ENCODE measurements at regions not wholly inside any gene's neighbourhood (a gene's known extent, or its start where the extent isn't known, plus 50 kb on each side); places are given as distances from the start of the nearest gene placed in this dataset.
"Not testable (repeated sequence)": the region's sequence is repeated elsewhere in the genome, so short reads cannot be mapped to it uniquely, and the experiment has no call there.

DNA sequence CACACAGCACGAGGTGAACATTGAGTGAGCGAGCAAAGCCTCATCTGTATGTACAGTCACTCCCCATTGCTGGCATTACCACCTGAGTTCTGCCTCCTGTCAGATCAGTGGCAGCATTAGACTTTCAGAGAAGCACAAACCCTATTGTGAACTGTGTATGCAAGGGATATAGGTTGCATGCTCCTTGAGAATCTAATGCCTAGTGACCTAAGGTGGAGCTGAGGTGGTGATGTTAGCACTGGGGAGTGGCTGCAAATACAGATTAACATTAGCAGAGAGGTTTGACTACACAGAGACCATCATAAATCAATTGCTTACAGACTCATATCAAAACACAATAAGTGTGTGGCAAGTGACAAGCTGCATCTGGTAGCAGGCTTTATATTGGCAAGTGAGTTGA, 262.5 kb upstream of the ANO5 start:
- DNase-seq (ENCODE audit: low spot score), result no peak

DNA sequence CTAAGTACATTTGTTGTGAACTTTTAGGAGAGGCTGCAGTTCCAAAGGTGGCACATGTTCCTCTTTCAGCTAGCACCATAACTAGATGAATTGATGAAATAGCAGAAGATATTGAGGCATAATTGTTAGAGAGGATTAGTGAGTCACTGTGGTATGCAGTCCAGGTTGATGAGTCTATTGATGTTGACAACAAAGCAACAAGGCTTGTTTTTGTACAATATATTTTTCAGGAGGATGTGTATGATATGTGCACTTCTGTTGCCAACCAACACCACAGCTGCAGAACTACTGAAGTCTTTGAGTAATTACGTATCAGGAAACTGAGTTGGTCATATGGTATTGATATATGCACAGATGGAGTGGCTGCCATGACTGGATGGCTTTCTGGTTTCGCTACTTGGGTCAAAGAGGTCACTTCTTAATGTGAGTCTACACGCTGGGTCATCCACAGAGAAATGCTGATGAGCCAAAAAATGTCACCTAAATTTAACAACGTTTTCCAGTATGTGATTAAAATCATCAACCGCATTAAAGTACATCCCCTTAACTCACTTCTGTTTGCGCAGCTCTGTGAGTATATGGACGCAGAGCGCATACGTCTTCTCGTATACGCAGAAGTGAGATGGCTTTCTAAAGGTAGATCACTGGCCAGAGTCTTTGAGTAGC, 261.3 kb upstream of the ANO5 start:
- no peak for DNase-seq (ENCODE audit: low spot score)

DNA sequence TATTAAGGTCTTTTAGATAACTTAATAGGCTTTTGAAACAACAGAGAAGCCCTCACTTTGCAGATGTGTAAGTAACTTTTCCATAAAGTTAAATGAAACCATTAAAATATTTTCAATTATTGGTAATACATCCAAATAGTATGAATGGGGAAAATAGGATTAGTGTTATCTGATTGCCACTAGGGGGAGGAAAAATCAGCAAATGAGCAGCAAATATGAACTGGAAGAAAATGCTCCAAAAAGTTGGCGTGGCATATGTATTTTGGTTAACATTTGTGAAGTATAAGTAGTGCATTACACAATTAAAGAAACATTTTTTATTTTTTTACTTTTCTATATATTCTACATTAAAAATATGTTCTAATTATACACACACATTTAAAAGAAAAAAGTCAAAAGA, 259.8 kb upstream of the ANO5 start:
- peak; percentile 28 for DNase-seq (ENCODE audit: low spot score)

DNA sequence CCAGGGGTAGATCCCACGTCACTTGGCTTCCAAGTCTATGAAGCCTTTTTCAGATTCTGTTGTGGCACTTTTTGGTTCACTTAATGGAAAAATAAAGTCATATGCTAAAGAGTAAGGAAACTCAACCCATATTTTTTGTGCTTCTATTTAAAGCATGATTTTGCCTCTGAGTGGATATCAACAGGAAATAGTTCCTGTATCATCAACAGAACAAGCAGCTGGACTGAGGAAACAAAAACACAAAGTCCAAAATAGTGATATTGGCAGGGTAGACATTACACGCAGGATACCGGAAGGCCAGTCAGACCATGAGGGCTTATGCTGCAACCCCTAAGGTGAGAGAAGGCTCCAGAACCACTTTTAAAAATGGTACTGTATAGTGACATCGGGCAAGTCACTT, 248.3 kb upstream of the ANO5 start:
- DNase-seq (ENCODE audit: low spot score), result no peak

DNA sequence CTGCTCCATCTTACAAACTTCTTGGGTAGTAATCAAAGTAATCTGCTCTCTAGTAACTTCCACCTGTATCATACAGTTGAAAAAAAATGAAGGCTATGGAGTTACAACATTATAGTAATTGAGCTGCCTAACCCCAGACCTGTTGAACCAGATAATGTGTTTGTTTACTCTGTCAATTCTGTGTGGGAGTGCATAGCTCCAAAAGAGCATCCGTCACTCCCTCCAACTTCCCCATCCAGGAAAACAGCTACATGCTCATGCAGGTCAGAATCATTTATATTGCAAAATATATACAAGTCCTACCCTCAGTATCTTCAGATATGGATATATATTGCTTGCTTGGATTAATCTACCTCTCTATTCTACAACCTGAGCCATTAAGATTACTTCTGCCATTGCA, 244.0 kb upstream of the ANO5 start:
- no peak for DNase-seq (ENCODE audit: low spot score)

DNA sequence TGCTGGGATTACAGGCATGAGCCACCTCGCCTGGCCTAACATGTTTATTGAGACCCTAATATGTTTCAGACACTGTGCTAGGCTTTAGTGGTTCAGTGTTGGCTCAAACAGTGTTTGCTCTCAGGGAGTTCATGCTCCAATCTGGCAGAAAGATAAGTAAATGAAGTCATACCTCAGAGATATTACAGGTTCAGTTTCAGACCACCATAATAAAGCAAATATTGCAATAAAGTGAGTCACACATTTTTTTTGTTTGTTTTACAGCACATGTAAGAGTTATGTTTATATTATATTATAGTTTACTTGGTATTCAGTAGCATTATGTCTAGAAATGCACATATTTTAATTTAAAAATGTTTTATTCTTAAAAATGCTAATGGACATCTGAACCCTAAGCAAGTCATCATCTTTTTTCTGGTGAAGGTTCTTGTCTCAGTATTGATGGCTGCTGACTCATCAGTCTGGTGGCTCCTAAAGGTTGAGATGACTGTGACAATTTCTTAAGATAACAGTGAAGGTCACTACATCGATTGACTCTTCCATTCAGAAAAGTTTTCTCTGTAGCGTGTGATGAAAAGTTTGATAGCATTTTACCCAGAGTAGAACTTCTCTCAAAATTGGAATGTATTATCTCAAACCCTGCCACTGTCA, 243.0 kb upstream of the ANO5 start:
- no peak for DNase-seq (ENCODE audit: low spot score)

DNA sequence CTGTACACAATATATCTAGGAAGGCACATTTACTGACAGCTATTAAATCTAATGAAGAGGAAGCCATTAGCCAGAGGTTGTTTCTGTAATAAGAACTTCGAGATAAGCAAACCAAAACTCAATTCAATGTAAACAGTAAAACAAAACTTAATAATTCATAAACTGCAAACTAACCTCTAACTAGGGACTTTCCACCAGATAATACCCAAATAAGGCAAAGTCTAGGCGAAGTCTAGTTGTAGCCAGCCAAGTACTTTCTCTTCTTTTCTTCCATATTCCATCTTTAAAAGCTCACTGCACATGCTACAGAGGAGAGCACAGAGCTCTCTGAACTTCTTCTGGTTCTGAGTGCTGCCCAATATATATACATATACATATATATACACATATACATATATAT, 229.9 kb upstream of the ANO5 start:
- no peak for DNase-seq (ENCODE audit: low spot score)

DNA sequence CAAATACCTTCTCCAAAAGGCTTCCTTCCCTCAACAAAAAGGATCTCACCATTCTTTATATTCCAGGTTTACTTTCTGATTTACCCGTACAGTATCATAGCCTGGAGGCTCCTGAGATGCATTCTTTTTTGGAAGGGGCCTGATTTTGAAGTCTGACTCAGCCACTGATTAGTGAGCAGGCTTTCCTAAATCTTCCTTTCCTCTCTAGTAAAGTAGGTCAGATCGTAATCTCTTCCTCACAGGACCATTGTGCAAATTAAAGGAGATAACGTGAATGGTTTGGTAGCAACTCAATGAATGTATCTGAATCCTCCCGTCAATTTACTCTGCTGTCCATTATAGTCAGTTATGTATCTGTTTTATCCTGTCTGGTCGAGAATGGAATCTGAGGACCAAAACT, 227.7 kb upstream of the ANO5 start:
- DNase-seq (ENCODE audit: low spot score), result no peak

DNA sequence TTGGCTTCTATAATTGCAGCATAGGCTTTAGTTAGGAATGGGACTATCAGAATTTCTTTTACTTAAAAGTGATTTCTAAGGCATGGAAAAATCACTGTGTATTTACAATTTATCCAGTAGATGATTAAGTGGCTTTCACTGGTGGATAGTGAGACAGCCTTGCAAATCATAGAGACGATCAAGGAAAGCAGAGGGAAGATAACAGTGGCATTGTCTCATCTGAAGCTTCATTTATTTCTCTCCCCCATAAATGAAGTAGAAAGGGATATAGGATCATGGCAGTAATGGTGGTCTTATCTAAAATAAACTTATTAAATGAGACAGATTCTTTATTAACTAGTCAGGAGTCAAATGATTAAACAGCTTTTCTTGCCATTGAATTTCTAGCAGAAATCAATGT, 224.2 kb upstream of the ANO5 start:
- no peak for DNase-seq (ENCODE audit: low spot score)

DNA sequence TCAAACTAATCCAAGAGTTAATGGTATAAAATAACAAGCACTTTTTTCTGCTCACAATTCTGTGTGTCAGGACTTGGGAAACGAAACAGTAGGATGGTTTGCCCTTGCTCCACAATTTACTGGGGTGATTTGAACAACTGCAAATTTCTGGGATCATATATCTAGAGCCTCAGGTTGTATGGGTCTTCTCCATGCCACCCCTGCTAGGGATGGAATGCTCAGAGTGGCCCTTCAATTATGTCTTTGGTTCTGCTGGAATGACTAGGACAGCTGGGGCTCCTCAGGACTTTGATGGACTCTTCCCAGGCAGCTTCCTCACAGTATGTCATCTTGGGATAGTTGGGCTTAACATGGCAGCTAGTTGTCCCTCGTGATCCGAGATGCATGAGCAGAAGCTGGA, 223.0 kb upstream of the ANO5 start:
- no peak for DNase-seq (ENCODE audit: low spot score)

DNA sequence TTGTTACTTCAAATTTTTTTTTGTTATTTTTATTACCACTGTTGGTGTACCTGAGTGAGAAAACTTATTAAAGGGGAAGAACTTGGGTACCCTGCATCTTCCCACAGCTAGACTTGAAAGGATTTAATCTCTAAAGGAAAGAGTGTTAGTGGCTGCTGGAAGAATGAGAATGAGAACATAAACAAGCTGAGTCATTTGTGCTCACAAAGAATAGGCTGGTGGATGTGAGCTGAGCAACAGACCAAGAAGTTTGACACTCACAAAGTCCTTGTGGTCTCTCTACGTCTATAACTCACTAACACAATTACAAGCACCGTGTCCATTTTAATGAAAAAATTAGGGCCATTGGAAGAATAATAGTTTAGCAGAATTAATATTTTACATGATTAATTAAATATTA, 217.6 kb upstream of the ANO5 start:
- no peak for DNase-seq (ENCODE audit: low spot score)

DNA sequence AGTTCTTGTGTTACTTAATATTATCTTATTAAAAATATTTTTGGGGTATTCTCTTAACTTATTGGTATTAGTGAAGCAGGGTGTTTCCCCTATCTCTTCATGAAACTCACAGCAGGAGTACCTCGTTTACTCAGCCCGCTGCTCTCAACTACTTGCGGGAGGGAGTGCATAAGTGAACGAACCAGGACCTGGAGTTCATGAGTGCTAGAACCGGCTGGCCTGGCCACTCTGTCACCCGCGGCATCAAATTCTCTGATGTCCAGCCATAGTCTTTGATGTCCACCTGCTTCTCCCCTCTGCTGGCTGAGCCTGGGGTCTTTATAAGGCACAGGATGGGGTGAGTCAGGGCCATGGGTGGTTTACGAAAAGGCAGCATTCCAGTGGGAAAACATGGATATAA, 216.7 kb upstream of the ANO5 start:
- no peak for DNase-seq (ENCODE audit: low spot score)

DNA sequence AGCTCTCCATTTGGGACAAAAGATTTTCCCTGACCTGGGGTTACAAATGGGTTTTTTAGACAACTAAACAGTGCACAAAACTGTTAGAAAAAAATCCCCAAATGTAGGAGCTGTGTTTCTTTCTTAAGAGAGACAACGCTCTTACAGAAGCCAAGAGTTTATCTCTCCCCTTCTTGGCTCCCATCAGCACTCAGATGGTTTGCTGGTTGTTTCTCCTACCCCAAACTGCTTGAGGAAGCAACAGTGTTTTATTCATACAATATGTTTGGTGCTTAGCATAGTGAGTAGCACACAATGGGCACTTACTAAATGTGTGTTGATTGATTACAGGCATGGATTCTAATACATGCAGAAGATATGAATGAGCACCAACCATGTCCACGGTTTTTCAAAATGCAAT, 209.5 kb upstream of the ANO5 start:
- no peak for DNase-seq (ENCODE audit: low spot score)

DNA sequence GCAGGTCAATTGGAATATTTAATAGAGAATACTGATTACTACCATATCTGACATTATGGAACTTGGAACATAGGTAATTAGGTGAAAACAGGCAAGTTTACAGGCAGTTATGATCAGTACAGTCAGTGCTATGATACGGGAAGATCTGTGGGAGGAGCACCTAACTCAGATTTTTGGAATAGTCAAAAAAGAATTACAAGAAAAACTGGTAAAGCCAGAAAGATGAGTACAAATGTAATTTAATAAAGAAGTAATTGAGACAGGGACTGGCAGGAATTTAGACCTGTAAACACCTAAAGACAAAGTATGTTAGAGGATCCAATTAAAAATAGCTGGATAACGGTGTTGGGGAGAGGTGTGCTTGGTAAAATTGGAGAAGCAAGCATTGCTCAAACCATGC, 206.5 kb upstream of the ANO5 start:
- no peak for DNase-seq (ENCODE audit: low spot score)

DNA sequence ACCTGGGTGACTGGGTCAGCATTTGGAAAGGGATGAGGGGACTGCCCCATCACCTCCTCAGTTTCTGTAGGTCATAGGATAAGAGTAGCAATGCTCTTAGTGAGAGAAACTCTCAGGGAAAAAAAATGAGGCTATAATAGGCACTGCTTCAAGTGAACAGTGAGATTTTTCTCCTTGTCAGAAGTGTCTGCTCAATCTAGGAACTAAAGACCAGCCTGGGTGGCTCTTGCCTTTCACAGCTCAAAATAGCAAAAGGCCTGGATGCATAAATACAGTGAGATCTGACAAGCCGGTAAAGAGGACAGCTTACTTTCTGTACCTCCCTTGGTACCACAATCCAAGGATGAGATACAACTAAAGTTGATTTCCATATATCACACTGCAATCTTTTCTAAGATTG, 205.6 kb upstream of the ANO5 start:
- DNase-seq (ENCODE audit: low spot score), result no peak

DNA sequence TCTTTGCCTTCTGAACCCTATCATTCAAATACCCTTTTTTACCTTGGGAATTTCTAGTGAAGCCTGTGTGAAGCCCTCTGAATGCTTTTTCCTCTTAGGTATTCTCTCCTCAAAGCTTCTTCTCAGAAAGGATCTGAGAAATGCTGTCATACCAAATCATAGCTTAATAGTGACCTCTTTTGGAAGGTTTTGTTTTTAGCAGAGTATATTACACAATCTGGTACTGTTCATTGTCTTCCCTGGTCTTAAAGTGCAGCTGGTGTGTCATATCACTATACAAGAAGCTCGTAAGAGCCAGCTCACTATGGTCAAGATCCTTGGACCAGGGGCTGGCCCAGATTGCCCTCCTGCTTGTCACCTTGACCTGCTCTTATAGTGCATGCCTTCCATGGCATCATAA, 204.4 kb upstream of the ANO5 start:
- peak; percentile 31 for DNase-seq (ENCODE audit: low spot score)

DNA sequence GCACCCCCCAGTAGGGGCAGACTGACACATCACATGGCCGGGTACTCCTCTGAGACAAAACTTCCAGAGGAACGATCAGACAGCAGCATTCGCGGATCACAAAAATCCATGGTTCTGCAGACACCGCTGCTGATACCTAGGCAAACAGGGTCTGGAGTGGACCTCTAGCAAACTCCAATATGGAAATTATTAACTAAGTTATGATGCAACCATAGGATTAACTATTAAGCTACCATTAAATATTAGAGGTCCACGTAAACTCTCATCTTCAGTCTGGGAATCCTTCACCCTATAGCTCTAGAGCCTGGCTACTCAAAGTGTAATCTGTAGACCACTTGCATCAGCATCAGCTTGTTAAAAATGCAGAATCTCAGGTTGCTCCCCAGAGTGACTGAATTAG, 191.1 kb upstream of the ANO5 start:
- not testable (repeated sequence) for DNase-seq (ENCODE audit: low spot score)

DNA sequence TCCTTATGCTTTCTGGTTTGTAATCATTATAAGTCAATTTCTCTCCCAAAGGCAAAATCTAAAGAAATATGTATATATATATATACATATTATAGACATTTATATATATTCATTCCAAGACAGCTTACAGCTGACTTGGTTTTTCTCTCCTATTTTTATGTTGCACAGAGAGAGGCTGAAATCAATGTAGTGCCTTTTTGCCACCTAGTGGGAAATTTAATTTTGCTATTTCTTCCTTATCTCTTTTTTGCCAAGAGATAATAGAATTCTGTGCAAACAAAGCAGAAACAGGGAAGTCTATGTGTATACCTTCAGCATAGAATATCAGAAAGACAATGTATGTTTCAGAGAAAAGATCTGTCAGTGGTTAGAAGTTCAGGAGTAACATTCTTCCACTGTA, 186.0 kb upstream of the ANO5 start:
- DNase-seq (ENCODE audit: low spot score), result no peak

DNA sequence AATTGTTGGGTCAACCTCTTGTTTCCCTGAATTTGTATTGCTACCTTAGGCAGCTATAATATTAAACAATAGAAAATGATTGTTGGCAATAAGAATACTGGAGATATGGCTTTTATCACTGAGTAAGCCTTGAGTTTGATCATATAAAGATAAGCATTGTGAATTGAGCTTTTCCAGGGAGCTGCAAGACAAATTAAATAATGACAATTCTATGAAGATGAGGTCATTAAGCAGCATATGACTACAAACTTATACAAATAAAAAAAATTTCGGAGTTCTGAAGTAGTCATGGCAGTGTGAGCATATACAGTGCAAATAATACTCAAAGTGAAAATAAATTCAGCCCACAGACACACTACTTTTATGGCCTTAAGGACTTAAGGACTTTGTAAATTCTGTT, 161.1 kb upstream of the ANO5 start:
- DNase-seq (ENCODE audit: low spot score), result no peak

DNA sequence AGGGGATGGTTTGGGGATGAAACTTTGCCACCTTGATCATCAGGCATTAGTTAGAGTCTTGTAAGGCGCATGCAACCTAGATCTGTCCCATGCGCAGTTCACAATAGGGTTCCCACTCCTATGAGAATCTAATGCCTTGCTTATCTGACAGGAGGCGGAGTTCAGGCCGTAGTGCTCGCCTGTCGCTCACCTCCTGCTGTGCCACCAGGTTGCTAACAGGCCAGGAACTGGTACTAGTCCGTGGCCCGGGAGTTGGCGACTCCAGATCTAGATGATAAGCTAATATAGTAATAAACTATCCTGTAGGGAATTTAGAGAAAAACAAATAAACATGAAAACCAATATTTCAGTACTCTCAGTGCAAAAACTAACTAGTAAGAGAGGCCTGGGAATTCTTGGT, 155.4 kb upstream of the ANO5 start:
- DNase-seq (ENCODE audit: low spot score), result no peak

DNA sequence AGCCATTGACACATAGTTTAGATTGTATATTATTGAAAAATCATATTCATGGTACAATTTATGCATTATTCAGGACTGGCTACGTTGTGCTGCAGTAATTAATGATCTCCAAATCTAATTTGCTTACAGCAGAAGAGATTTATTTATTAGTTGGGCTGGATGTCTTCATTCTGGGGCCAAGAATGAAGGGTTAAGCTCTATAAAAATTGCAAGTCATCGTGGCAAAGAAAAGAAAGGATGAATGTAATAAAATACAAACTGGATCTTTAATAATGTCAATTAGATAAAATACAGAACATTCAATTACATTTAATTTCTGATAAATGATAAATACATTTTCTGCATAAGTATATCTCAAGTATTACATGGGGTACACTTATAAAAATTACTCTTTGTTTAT, 151.8 kb upstream of the ANO5 start:
- no peak for DNase-seq (ENCODE audit: low spot score)

DNA sequence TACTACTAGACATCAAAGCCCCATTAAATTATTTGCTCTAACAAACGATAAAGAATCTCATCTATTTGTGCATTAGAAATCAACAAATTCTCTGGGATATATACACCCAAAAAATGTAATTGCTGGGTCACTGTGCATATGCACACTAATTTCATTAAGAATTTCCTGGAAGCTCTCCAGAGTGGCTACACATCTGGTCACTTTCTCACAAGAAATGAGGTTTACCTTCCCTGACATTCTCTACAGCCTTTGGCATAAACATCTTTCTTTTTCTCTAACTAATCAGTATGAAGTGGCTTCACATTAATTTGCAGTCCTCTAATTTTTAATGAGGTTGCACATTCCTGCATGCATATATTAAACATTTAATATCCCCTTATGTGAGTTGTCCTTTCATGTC, 150.8 kb upstream of the ANO5 start:
- DNase-seq (ENCODE audit: low spot score), result no peak

DNA sequence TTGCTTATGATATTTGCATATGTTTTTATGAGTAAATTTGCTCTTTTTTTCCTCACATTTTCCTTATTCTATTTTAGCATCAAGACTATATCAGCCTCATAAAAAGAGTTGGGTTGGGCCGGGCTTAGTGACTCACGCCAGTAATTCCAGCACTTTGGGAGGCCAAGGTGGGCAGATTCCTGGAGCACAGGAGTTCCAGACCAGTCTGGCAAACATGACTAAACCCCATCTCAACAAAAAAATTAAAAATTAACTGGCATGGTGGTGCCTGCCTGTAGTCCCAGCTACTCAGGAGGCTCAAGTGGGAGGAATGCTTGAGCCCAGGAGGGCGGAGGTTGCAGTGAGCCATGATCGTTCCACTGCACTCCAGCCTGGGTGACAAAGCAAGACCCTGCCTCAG, 148.8 kb upstream of the ANO5 start:
- no peak for DNase-seq (ENCODE audit: low spot score)

DNA sequence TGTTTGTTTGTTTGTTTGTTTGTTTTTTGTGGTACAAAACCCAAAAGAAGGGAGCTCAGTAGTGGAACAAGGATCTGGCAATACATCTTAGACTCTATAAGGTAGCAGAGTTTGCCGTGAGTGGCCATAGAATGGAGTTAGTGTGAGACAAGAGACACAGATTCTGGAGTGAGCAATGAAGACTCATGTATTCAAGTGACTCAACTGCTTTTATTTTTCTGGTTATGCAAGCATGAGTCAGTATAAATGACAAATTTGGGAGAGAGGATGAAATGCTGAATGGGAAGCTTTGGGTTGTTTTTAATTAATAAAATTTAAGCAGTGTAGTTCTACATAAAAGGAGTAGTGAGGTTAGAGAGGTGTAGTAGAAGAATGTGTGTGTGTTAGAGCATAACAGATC, 143.6 kb upstream of the ANO5 start:
- DNase-seq (ENCODE audit: low spot score), result no peak

Data from COLO829 (cell line).